ENCODE measurements at regions not wholly inside any gene's neighbourhood (a gene's known extent, or its start where the extent isn't known, plus 50 kb on each side); places are given as distances from the start of the nearest gene placed in this dataset.
"Not testable (repeated sequence)": the region's sequence is repeated elsewhere in the genome, so short reads cannot be mapped to it uniquely, and the experiment has no call there.

GRCh38 chr2:72031346-72032110 lies 116.1 kb downstream of the CYP26B1 start:
- DNase-seq (ENCODE audit: low read depth, low spot score), result no peak
- no peak overlapping the region for H3K4me3 ChIP-seq (ENCODE audit: low read length)
- WGBS (ENCODE audit: insufficient coverage, insufficient read length), result no CpG with 5 or more reads among the region's 16 CpGs
- H3K27ac ChIP-seq (ENCODE audit: low read length), result no peak overlapping the region
- H3K36me3 ChIP-seq (ENCODE audit: control insufficient read depth, insufficient read depth, low read length), result no peaks in the 10 kb centered on the region
- H3K27me3 ChIP-seq (ENCODE audit: control insufficient read depth, insufficient read depth, low read length), result no peaks in the 10 kb centered on the region
- H3K9me3 ChIP-seq (ENCODE audit: control insufficient read depth, insufficient read depth, low read length), result no peaks in the 10 kb centered on the region
- peaks cover 2% of the 10 kb centered on the region; the same call in 1 of the 2 replicates for H3K4me1 ChIP-seq (ENCODE audit: control insufficient read depth, insufficient read depth, low read length)

GRCh38 chr2:72028996-72029395 lies 118.7 kb downstream of the CYP26B1 start:
- Histone ChIP-seq H3K4me3 (ENCODE audit: low read length) (no peak overlapping the region), H3K4me1 (ENCODE audit: control insufficient read depth, insufficient read depth, low read length) (peaks cover 2% of the 10 kb centered on the region; the same call in 1 of the 2 replicates), H3K36me3 (ENCODE audit: control insufficient read depth, insufficient read depth, low read length) (no peaks in the 10 kb centered on the region), H3K27ac (ENCODE audit: low read length) (no peak overlapping the region), H3K9me3 (ENCODE audit: control insufficient read depth, insufficient read depth, low read length) (no peaks in the 10 kb centered on the region), H3K27me3 (ENCODE audit: control insufficient read depth, insufficient read depth, low read length) (no peaks in the 10 kb centered on the region)
- no peak for DNase-seq (ENCODE audit: low read depth, low spot score)
- WGBS (ENCODE audit: insufficient coverage, insufficient read length), result no CpG with 5 or more reads among the region's 5 CpGs

GRCh38 chr2:72028351-72028995 lies 119.2 kb downstream of the CYP26B1 start:
- H3K27me3 ChIP-seq (ENCODE audit: control insufficient read depth, insufficient read depth, low read length), result no peaks in the 10 kb centered on the region
- no peaks in the 10 kb centered on the region for H3K36me3 ChIP-seq (ENCODE audit: control insufficient read depth, insufficient read depth, low read length)
- H3K4me3 ChIP-seq (ENCODE audit: low read length), result no peak overlapping the region
- WGBS (ENCODE audit: insufficient coverage, insufficient read length), result no CpG with 5 or more reads among the region's 12 CpGs
- H3K27ac ChIP-seq (ENCODE audit: low read length), result no peak overlapping the region
- DNase-seq (ENCODE audit: low read depth, low spot score), result no peak
- peaks cover 2% of the 10 kb centered on the region; the same call in 1 of the 2 replicates for H3K4me1 ChIP-seq (ENCODE audit: control insufficient read depth, insufficient read depth, low read length)
- no peaks in the 10 kb centered on the region for H3K9me3 ChIP-seq (ENCODE audit: control insufficient read depth, insufficient read depth, low read length)

DNA sequence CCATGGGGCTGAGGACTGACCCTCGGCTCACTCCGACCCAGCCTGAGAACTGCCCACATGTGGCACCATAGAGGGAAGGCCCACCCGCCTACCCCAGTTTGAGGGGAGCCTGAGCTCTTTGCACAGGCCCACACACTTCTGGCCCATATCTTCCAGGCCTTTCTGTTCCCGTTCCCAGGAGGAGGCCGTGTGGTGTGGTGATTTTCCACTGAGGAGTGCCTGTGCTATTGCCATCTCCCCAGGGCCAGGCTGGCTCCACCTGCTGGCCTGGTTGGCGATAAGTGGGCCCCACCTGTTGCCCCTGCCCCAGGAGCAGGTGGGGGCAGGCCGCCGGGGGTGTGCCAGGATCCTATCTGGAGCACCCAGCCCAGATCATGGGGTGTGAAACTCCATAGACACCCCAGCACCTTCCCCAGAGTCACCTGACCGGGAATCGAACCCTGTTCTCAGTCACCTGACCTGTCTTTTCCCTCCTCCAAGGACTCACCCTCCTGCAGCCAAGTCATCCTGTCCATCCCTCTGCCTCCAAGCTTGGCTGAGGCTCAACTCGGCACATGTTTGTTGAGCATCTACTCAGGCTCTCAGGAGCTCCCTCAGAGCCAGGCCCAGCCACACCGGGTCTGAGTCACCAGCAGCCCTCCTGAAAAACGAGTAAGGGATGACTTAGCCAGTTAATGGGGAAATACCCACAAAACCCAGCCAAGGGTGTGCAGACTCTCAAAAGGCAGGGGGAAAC lies 120.1 kb downstream of the CYP26B1 start:
- DNase-seq (ENCODE audit: low read depth, low spot score), result no peak

GRCh38 chr2:72026819-72027425 lies 120.7 kb downstream of the CYP26B1 start:
- no peak for DNase-seq (ENCODE audit: low read depth, low spot score)
- Histone ChIP-seq H3K36me3 (ENCODE audit: control insufficient read depth, insufficient read depth, low read length) (no peaks in the 10 kb centered on the region), H3K4me3 (ENCODE audit: low read length) (no peak overlapping the region), H3K4me1 (ENCODE audit: control insufficient read depth, insufficient read depth, low read length) (peaks cover 2% of the 10 kb centered on the region; the same call in 1 of the 2 replicates), H3K9me3 (ENCODE audit: control insufficient read depth, insufficient read depth, low read length) (no peaks in the 10 kb centered on the region), H3K27ac (ENCODE audit: low read length) (no peak overlapping the region), H3K27me3 (ENCODE audit: control insufficient read depth, insufficient read depth, low read length) (no peaks in the 10 kb centered on the region)
- no CpG with 5 or more reads among the region's 10 CpGs for WGBS (ENCODE audit: insufficient coverage, insufficient read length)

More for the DNA sequence above, 120.1 kb downstream of the CYP26B1 start:
- Histone ChIP-seq H3K27me3 (ENCODE audit: control insufficient read depth, insufficient read depth, low read length) (no peaks in the 10 kb centered on the region), H3K4me1 (ENCODE audit: control insufficient read depth, insufficient read depth, low read length) (peaks cover 2% of the 10 kb centered on the region; the same call in 1 of the 2 replicates), H3K4me3 (ENCODE audit: low read length) (no peak overlapping the region), H3K9me3 (ENCODE audit: control insufficient read depth, insufficient read depth, low read length) (no peaks in the 10 kb centered on the region), H3K27ac (ENCODE audit: low read length) (no peak overlapping the region), H3K36me3 (ENCODE audit: control insufficient read depth, insufficient read depth, low read length) (no peaks in the 10 kb centered on the region)
- WGBS (ENCODE audit: insufficient coverage, insufficient read length), result no CpG with 5 or more reads among the region's 13 CpGs

DNA sequence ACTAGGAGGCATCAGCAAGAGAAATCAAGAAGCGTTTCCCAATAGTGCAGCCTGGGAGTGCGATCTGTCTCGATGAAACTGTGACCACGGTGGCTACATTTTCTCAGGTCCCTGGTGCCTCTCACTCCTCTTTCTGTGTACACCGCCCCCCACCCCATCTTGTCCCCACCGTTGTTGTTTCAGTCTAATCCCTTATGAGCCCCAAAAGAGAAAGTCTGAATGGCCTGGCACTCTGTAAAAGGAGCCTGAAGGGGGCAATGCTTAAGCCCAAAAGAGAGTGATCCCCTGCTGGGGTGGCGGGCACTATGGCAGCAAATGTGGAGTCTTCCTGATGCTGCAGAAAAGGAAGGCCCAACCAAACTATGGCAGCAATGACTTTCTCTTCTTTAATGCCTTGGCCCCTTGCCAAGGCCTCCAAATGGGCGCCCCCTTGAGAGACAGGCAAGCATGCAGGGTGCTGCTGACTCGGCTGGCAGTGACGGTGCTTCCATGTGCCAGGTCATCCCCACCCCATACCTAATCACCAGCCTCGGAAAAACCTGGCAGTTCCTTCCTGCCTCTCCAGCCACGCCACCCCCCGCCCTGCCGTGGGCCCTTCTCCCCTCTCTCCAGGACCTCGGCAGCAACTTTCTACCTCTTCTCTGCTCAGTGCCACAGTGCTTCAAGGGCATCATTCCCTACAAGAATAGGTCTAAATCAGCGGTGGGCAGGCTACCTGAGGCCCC lies 123.0 kb downstream of the CYP26B1 start:
- Histone ChIP-seq H3K27me3 (ENCODE audit: control insufficient read depth, insufficient read depth, low read length) (no peaks in the 10 kb centered on the region), H3K9me3 (ENCODE audit: control insufficient read depth, insufficient read depth, low read length) (no peaks in the 10 kb centered on the region), H3K27ac (ENCODE audit: low read length) (no peak overlapping the region), H3K4me3 (ENCODE audit: low read length) (no peak overlapping the region), H3K36me3 (ENCODE audit: control insufficient read depth, insufficient read depth, low read length) (no peaks in the 10 kb centered on the region), H3K4me1 (ENCODE audit: control insufficient read depth, insufficient read depth, low read length) (no peaks in the 10 kb centered on the region)
- DNase-seq (ENCODE audit: low read depth, low spot score), result no peak
- no CpG with 5 or more reads among the region's 16 CpGs for WGBS (ENCODE audit: insufficient coverage, insufficient read length)

- H3K27ac ChIP-seq (ENCODE audit: low read length), result no peak overlapping the region
- no peak for DNase-seq (ENCODE audit: low read depth, low spot score)
- H3K4me1 ChIP-seq (ENCODE audit: control insufficient read depth, insufficient read depth, low read length), result no peaks in the 10 kb centered on the region
- H3K9me3 ChIP-seq (ENCODE audit: control insufficient read depth, insufficient read depth, low read length), result no peaks in the 10 kb centered on the region
- H3K4me3 ChIP-seq (ENCODE audit: low read length), result no peak overlapping the region
- H3K27me3 ChIP-seq (ENCODE audit: control insufficient read depth, insufficient read depth, low read length), result no peaks in the 10 kb centered on the region
- H3K36me3 ChIP-seq (ENCODE audit: control insufficient read depth, insufficient read depth, low read length), result no peaks in the 10 kb centered on the region
- no CpG with 5 or more reads among the region's 7 CpGs for WGBS (ENCODE audit: insufficient coverage, insufficient read length)
Observed at GRCh38 chr2:72023678-72024390, 123.8 kb downstream of the CYP26B1 start.

- not testable (repeated sequence) for H3K36me3 ChIP-seq (ENCODE audit: control insufficient read depth, insufficient read depth, low read length); H3K9me3 ChIP-seq (ENCODE audit: control insufficient read depth, insufficient read depth, low read length); H3K4me3 ChIP-seq (ENCODE audit: low read length); H3K27me3 ChIP-seq (ENCODE audit: control insufficient read depth, insufficient read depth, low read length); DNase-seq (ENCODE audit: low read depth, low spot score); H3K27ac ChIP-seq (ENCODE audit: low read length); H3K4me1 ChIP-seq (ENCODE audit: control insufficient read depth, insufficient read depth, low read length)
- WGBS (ENCODE audit: insufficient coverage, insufficient read length), result no CpG with 5 or more reads among the region's 16 CpGs
Observed at GRCh38 chr2:72021371-72021770, 126.3 kb downstream of the CYP26B1 start.

GRCh38 chr2:72015266-72015665 lies 132.4 kb downstream of the CYP26B1 start:
- Histone ChIP-seq H3K27ac (ENCODE audit: low read length) (no peak overlapping the region), H3K9me3 (ENCODE audit: control insufficient read depth, insufficient read depth, low read length) (no peaks in the 10 kb centered on the region), H3K4me1 (ENCODE audit: control insufficient read depth, insufficient read depth, low read length) (no peaks in the 10 kb centered on the region; the same call in 1 of the 2 replicates), H3K4me3 (ENCODE audit: low read length) (no peak overlapping the region), H3K27me3 (ENCODE audit: control insufficient read depth, insufficient read depth, low read length) (no peaks in the 10 kb centered on the region), H3K36me3 (ENCODE audit: control insufficient read depth, insufficient read depth, low read length) (no peaks in the 10 kb centered on the region)
- WGBS (ENCODE audit: insufficient coverage, insufficient read length), result no CpG with 5 or more reads among the region's 1 CpG
- DNase-seq (ENCODE audit: low read depth, low spot score), result no peak

Data from iPS DF 6.9 (cell line).